Endometrial microvascular endothelial cells (primary cell): ENCODE measurements at regions not wholly inside any gene's neighbourhood (a gene's known extent, or its start where the extent isn't known, plus 50 kb on each side); places are given as distances from the start of the nearest gene placed in this dataset.

Experiments
- in situ Hi-C: cut with HindIII; loops from 2 replicates; pipeline ENCODE4 v1.10.0; 2017; ENCODE audit warnings: low sequenced_read_pairs, low pct_unique_long_range_greater_than_20kb; ENCODE audit errors: inconsistent ontology term

GRCh38 chr1:30383221-30383711 lies 340.1 kb downstream of the MATN1 start:
- in situ Hi-C loops = no loop called here

DNA sequence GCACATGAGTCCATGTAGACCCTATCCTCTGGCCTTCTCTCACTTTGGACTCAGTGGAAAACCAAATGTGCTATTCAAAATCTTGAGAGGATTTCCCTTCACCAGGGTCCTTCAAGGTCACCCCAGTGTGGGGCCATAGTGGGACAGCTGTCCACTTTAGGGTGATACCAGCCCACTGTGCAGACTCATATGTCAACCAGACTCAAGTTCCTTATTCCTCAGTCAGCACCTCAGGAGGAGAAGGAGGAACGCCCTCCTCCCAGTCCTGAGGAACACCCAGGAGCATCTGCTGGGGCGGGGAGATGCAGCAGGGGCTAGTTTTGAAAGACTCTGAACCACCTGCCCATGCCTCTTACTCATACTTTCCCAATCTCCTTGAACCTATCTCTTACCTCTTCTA lies 340.9 kb downstream of the MATN1 start:
- in situ Hi-C loops = no loop called here

- in situ Hi-C loops = no loop called here
Observed at GRCh38 chr1:30381671-30382365, 341.6 kb downstream of the MATN1 start.

- in situ Hi-C loops = no loop called here
Observed at GRCh38 chr1:30381266-30381665, 342.1 kb downstream of the MATN1 start.

- in situ Hi-C loops = no loop called here
Observed at GRCh38 chr1:30380625-30380984, 342.8 kb downstream of the MATN1 start.

DNA sequence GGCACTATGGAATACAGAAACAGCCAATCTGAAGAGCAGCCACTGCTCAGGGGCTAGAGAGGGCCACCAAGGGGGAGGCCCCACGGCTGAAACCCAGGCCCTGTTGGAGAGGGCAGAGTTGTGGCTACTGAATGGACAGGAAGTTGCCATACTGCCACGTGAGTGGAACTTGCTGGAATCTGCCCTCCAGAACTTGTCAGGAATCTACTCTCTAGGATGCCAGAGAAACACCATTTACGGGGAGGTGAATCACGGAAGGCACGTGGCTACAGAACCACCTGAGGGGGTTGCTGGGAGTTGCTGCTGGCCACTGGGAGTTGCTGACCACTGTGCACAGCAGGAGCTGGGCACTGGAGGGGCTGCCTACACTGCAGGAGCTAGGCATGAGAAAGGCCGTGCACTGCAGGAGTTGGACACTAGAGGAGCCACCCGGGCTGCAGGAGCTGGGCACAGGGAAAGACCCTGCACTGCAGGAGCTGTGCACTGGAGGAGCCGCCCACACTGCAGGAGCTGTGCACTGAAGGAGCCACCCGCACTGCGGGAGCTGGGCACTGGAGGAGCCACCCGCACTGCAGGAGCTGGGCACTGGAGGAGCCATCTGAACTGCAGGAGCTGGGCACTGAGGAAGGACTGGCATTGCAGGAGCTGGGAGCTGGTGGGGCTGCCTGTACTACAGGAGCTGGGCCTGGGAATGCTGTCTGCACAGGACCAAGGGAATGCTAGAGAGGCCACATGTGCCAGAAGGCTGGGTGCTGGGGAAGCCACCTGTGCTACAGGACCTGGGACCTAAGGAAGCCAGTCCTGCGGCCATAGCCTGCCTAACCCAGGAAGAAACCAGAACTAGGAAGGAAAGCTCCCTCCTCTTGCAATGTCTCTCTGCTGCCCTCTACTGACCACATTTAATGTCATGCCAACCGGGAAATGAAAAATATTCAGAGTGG lies 343.4 kb downstream of the MATN1 start:
- in situ Hi-C loops = no loop called here

DNA sequence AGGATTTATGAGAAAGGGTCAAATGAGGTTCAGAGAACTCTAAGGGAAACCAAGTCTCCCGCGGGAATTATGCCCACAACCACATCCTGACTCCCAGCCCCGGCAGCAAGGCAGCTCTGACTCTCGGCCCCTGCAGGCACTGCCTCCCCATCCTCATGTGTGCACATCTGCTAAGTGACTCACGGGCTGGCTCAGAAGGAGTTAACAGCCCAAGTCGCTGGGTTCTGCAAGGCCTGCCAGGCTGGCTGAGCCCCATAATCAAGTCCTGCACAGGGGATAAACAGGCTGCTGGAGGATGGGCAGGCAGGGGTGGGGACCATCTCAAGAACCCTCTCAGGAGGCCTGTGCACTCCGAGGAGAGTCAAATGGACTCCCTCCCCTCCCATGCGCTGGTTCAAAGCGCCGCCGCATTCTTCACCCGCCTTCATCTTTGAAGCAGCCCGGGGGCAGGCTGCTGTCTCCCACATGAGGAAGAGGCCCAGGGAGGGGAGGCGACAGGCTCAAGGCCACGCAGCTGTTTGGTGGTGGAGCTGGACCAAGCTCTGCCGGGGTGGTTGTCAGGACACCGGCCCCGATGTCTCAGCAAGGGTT lies 344.3 kb downstream of the MATN1 start:
- in situ Hi-C loops = no loop called here

DNA sequence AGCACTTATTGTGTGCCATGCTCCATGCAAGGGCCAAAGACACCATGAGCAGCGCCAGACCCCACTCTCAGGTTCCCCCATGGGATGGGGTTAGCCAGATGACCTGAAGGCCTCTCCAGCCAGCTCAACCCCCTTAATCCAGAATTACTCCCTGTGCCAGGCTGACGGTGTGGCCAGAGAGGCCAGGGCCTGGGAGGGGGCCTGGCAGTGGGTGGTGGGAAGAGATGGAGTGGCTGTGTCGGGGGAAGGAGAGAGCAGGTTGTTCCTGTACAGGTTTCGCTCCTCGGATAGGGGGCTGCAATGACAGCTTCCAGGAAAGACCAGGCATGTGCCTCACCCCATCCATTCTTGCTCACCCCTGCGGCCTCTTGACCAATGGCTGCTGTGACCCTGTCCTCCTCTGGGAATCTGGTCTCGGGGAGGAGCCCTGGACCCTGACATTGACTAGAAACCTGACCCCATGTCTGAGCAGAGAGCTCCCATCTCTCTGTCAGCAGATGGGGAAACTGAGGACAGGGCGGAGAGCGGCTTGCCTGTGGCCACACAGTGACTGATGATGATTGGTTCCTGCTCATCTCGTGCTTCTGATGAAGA lies 345.3 kb downstream of the MATN1 start:
- in situ Hi-C loops = no loop called here

DNA sequence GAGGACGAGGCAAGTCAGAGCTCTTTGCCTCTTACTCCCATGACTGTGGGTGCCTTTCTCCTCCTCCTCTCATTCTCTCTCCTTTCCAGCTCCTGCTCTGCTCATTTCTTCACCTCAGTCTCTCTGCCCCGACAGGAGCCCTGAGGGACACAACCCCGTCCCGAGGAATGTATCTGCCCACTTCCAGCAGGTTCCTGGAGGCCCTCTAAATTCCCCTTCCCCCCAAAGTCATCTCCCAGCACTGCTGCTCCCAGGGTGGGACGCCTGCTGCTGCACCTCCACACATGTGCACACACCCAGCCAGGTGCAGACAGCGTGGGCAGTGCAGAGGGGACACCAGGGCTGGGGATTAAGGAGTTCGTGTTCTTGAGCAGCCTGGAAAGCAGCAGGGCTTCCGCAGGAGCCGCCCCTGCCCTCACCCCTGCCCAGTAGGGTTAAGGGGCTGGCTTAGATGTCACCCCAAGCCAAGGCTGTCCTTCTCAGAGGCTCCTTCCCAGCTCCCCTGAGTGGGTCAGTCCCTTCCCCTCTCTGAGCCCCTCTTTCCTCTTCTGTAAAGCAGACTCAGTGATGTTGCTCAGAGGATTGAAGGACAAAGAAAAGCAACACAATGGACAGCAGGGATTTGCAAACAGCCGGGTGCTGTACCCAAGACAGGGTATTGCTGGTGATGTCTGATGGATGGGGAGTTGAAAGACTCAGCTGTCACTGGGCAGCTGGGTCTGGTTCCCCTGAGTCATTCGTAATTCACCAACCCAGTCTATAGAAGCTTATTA lies 346.0 kb downstream of the MATN1 start:
- in situ Hi-C loops = no loop called here

GRCh38 chr1:30376054-30376697 lies 347.2 kb downstream of the MATN1 start:
- in situ Hi-C loops = no loop called here

DNA sequence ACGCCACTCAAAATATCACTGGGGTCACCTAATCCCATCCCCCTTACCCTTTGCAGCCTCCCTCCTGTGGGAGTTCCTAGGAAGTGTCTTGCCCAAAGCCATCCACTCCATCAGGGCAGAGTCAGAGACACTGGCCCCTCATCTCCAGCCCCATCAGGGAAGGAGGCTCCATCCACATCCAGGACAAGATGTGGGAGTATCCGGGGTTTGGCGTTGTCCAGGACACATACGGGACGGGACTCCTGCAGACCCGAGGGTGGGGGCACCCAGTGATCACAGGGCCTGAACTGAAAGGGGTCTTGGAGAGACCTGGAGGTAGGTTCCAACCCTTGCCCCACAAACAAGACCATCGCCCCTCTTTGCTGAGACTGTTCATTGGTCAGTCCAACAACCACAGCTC lies 348.2 kb downstream of the MATN1 start:
- in situ Hi-C loops = no loop called here

DNA sequence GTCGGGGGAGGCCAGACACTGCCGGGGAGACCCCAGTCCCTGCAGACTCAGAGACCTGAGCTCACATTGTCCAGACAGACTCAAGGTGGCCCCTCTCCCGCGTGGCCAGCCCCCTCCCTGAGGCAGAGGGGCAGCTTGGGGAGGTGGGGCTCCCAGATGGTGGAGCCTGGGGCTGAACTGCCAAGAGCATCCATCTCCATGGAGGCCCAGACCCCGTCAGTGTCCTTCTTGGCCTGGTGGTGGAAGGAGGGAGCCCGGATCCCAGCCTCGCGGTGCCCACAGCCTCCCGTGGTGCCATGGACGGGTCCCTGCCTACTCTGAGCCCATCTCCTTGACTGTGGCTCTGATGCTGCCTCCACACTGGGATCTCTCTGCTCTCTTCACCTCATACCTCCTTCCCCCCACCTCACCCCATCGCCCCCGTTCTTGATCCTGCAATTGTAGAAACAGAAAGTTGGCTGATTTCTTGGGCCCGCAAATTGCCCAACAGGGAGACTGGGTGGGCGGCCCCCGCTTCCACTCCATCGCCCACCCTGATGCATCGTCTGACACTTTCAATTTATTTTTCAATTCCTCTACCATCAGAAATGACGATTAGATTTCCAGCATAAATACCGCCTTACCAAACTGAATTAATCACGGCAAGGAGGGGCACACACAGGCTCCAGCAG lies 348.9 kb downstream of the MATN1 start:
- in situ Hi-C loops = no loop called here

DNA sequence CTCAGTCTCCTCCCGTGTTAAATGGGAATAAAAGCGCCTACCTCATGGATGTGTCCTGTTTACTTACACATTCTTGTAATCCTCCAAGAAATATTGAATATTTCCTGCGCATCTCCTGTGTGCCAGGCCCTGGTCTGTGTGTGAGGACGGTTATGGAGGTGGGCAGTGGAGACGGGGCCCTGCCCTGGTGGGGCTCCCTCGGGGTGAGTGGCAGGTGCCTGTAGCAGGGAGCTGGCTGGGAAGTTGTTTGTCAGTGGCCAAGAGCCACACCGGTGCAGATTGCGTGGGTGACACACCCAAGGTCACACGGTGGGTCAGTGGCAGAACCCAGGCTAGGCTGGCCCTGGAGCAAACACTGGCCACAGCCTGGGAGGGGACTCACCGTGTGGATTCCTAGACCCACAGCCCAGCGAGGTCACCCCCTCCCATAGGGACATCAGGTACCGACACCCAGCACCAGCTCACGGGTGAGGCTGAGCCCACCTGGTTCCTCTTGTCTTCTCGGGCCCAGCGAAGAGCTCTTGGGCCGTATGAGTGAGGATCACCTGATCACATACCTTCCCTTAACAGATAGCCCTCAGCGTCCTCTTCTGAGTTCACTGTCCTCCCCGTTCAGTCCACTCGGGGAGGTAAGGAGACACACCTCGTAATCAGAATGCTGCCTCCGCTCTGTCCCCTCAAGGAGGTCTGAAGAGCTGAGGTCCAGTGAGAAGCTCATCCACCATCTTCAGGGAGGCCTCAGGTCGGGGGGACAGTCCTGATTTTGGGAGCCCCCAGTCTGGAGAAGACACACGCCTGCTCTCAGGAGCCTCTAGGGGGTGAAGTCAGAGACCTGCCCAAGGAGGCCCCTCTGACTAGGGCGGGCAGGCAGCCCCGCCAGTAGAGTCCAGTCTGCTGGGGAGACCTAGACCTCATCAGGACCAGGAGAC lies 349.6 kb downstream of the MATN1 start:
- in situ Hi-C loops = no loop called here

DNA sequence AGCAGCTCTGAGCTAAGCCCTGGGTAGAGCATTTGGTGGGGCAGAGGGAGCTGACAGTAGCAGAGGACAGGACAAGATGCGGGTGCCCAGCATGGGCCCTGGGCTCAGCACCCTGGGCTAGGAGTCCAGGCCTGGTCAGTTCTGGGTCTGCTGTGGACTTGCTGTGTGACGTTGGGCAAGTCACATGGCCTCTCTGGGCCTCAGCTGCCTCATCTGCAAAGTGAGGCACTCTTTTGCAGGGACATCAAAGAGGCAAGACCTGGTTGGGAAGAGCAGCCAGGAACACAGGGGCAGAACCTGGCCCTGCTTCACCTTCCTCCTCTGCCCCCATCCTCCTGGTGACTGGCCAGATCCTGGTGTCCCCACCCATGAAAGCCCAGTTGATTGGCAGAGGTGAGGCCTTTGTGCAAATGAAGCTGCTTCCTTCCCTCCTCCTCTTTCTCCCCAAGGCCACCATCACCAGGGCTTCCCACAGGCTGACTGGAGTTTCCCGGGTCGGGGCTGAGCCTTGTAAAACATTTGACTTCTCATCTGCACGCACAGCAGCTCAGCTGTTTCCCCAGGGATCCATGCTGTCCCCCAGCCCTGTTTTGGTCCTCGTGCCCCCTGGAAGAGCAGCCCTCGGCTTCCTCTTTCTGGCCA lies 350.5 kb downstream of the MATN1 start:
- in situ Hi-C loops = no loop called here

- in situ Hi-C loops = no loop called here
Observed at GRCh38 chr1:30371888-30372791, 351.2 kb downstream of the MATN1 start.
